H9 (cell line): ENCODE measurements at regions not wholly inside any gene's neighbourhood (a gene's known extent, or its start where the extent isn't known, plus 50 kb on each side); places are given as distances from the start of the nearest gene placed in this dataset.

Experiments
- DNase-seq: peaks from one replicate; pipeline ENCODE4 v3.0.0-alpha.2; 2017
- H2AFZ ChIP-seq: one replicate; pipeline ENCODE4 v1.6.1; 2013; ENCODE audit warnings: mild to moderate bottlenecking, low read length, control low read depth, moderate library complexity
- H2AK5ac ChIP-seq: 2 replicates; pipeline ENCODE4 v1.6.1; 2013; ENCODE audit warnings: low read length, control low read depth, mixed read lengths; ENCODE audit not compliant: insufficient read length
- H2BK120ac ChIP-seq: one replicate; pipeline ENCODE4 v1.6.1; 2013; ENCODE audit warnings: low read depth, mild to moderate bottlenecking, low read length, control low read depth, inconsistent platforms; ENCODE audit not compliant: poor library complexity, severe bottlenecking
- H2BK12ac ChIP-seq: 2 replicates; pipeline ENCODE4 v1.6.1; 2013; ENCODE audit warnings: low read length, control low read depth, mixed read lengths, low read depth; ENCODE audit not compliant: insufficient read length
- H2BK15ac ChIP-seq: 2 replicates; pipeline ENCODE4 v1.6.1; 2013; ENCODE audit warnings: low read depth, low read length, control low read depth
- H2BK20ac ChIP-seq: one replicate; pipeline ENCODE4 v1.6.1; 2013; ENCODE audit warnings: low read depth, mild to moderate bottlenecking, low read length, control low read depth, inconsistent platforms; ENCODE audit not compliant: poor library complexity, severe bottlenecking
- H2BK5ac ChIP-seq: 2 replicates; pipeline ENCODE4 v1.6.1; 2013; ENCODE audit warnings: low read length, control low read depth, mixed read lengths; ENCODE audit not compliant: insufficient read length
- H3K14ac ChIP-seq: 2 replicates; pipeline ENCODE4 v1.6.1; 2013; ENCODE audit warnings: low read length, control low read depth; ENCODE audit not compliant: insufficient read depth
- H3K18ac ChIP-seq: 2 replicates; pipeline ENCODE4 v1.6.1; 2013; ENCODE audit warnings: low read depth, mild to moderate bottlenecking, mixed read lengths, low read length, control low read depth; ENCODE audit not compliant: insufficient read length
- H3K23ac ChIP-seq: 2 replicates; pipeline ENCODE4 v1.6.1; 2013; ENCODE audit warnings: low read length, control low read depth, mixed read lengths, low read depth; ENCODE audit not compliant: insufficient read length
- H3K23me2 ChIP-seq: 2 replicates; pipeline ENCODE4 v1.6.1; 2013; ENCODE audit warnings: low read depth, mild to moderate bottlenecking, mixed read lengths, low read length, control low read depth; ENCODE audit not compliant: insufficient read length, poor library complexity, severe bottlenecking
- H3K27ac ChIP-seq: 2 replicates; pipeline ENCODE4 v1.5.1; 2013; ENCODE audit warnings: low read length, control low read depth, mixed read lengths, low read depth; ENCODE audit not compliant: insufficient read length
- H3K27me3 ChIP-seq: 2 replicates; pipeline ENCODE4 v1.6.1; 2013; ENCODE audit warnings: low read length, control low read depth, inconsistent platforms; ENCODE audit not compliant: insufficient read depth
- H3K4ac ChIP-seq: 2 replicates; pipeline ENCODE4 v1.6.1; 2013; ENCODE audit warnings: low read depth, mild to moderate bottlenecking, control low read depth, inconsistent platforms, low read length, moderate library complexity
- H3K4me1 ChIP-seq: 2 replicates; pipeline ENCODE4 v1.6.1; 2013; ENCODE audit warnings: low read length, control low read depth, inconsistent platforms; ENCODE audit not compliant: insufficient read depth
- H3K4me2 ChIP-seq: 2 replicates; pipeline ENCODE4 v1.6.1; 2013; ENCODE audit warnings: low read length, control low read depth, mixed read lengths; ENCODE audit not compliant: insufficient read length, insufficient read depth
- H3K56ac ChIP-seq: 2 replicates; pipeline ENCODE4 v1.6.1; 2013; ENCODE audit warnings: low read depth, mild to moderate bottlenecking, mixed read lengths, low read length, control low read depth; ENCODE audit not compliant: insufficient read length
- H3K79me1 ChIP-seq: 2 replicates; pipeline ENCODE4 v1.6.1; 2013; ENCODE audit warnings: low read depth, mild to moderate bottlenecking, moderate library complexity, low read length, control low read depth, inconsistent platforms; ENCODE audit not compliant: insufficient read depth, poor library complexity, severe bottlenecking
- H3K79me2 ChIP-seq: 2 replicates; pipeline ENCODE4 v1.6.1; 2013; ENCODE audit warnings: low read length, control low read depth, inconsistent platforms; ENCODE audit not compliant: insufficient read depth
- H3K9ac ChIP-seq: 2 replicates; pipeline ENCODE4 v1.6.1; 2013; ENCODE audit warnings: low read length, control low read depth, mixed read lengths; ENCODE audit not compliant: insufficient read length; ENCODE audit errors: extremely low read depth
- H3K9me3 ChIP-seq: one replicate; pipeline ENCODE4 v1.6.1; 2013; ENCODE audit warnings: low read depth, low read length, inconsistent platforms; ENCODE audit not compliant: control insufficient read depth
- H3T11ph ChIP-seq: one replicate; pipeline ENCODE4 v1.6.1; 2013; ENCODE audit warnings: mild to moderate bottlenecking, low read length, control low read depth, inconsistent platforms
- H4K20me1 ChIP-seq: one replicate; pipeline ENCODE4 v1.6.1; 2013; ENCODE audit not compliant: control insufficient read depth, insufficient read length, insufficient read depth
- H4K5ac ChIP-seq: 2 replicates; pipeline ENCODE4 v1.6.1; 2013; ENCODE audit warnings: low read depth, mild to moderate bottlenecking, mixed read lengths, low read length, control low read depth; ENCODE audit not compliant: insufficient read length
- H4K8ac ChIP-seq: replicated peaks from 2 replicates; pipeline ENCODE4 v1.6.1; 2013; ENCODE audit warnings: low read length, control low read depth, mixed read lengths, low read depth; ENCODE audit not compliant: insufficient read length
- H4K91ac ChIP-seq: 2 replicates; pipeline ENCODE4 v1.6.1; 2013; ENCODE audit warnings: low read depth, mild to moderate bottlenecking, moderate library complexity, mixed read lengths, low read length, control low read depth; ENCODE audit not compliant: insufficient read length
- H3K27ac Mint-ChIP-seq, 3 experiments: 2 replicates in 2 of 3; 3 replicates in 1 of 3; pipeline ENCODE4 v1.8.0; 2020 to 2021; ENCODE audit warnings: mixed read lengths in 3 of 3, mild to moderate bottlenecking in 1 of 3, moderate library complexity in 1 of 3
- H3K27me3 Mint-ChIP-seq: 2 replicates; pipeline ENCODE4 v1.8.0; 2021; ENCODE audit warnings: low read depth, mild to moderate bottlenecking, moderate library complexity, mixed read lengths
- H3K36me3 Mint-ChIP-seq, 3 experiments: 2 replicates in 2 of 3; 3 replicates in 1 of 3; pipeline ENCODE4 v1.8.0; 2020 to 2021; ENCODE audit warnings: low read depth in 3 of 3, mixed read lengths in 3 of 3; ENCODE audit not compliant: insufficient read depth in 1 of 3
- H3K4me1 Mint-ChIP-seq, 2 experiments: 2 replicates each; pipeline ENCODE4 v1.8.0; 2020; ENCODE audit warnings: mixed read lengths in 2 of 2
- H3K4me3 Mint-ChIP-seq, 2 experiments: 2 replicates in 1 of 2; 3 replicates in 1 of 2; pipeline ENCODE4 v1.8.0; 2020 to 2021; ENCODE audit warnings: mild to moderate bottlenecking in 2 of 2, mixed read lengths in 2 of 2, moderate library complexity in 1 of 2
- H3K9me3 Mint-ChIP-seq, 2 experiments: 2 replicates in 1 of 2; 3 replicates in 1 of 2; pipeline ENCODE4 v1.8.0; 2020; ENCODE audit warnings: mild to moderate bottlenecking in 2 of 2, mixed read lengths in 2 of 2, moderate library complexity in 1 of 2
- CTCF ChIP-seq: fragments of 200-600 bp; sonication (generic); conservative IDR thresholded peaks from 3 replicates; pipeline ENCODE4 v1.8.0; 2021; ENCODE audit warnings: antibody characterized with exemption, mild to moderate bottlenecking
- WGBS: extraction: QIAGEN DNeasy Blood & Tissue Kit; methylation state at CpG from one replicate; pipeline ENCODE4 v1.1.7; 2013; ENCODE audit warnings: missing lambda C conversion rate, low lambda C conversion rate, mixed read lengths; ENCODE audit not compliant: insufficient read length; ENCODE audit errors: extremely low coverage; 5-methylcytosine and 5-hydroxymethylcytosine counted together

- no peak overlapping the region for H4K91ac ChIP-seq
- H2BK5ac ChIP-seq, result no peak overlapping the region
- WGBS, result no CpG with 5 or more reads among the region's 1 CpG
- no peak overlapping the region for H3K4me2 ChIP-seq
- no peak overlapping the region for H3K4me3 Mint-ChIP-seq
- no peak for TF ChIP-seq CTCF
- no peak overlapping the region for H3K23ac ChIP-seq
- H3K27ac ChIP-seq, result no peak overlapping the region
- H3K4me1 Mint-ChIP-seq, result peaks cover 8 to 11% of the 10 kb centered on the region in 2 experiments
- no peak overlapping the region for H3K18ac ChIP-seq
- H3K79me2 ChIP-seq, result no peaks in the 10 kb centered on the region
- no peak overlapping the region for H3K27ac Mint-ChIP-seq
- H2BK20ac ChIP-seq, result no peak overlapping the region
- H3K9me3 Mint-ChIP-seq, result no peaks in the 10 kb centered on the region; a peak in 2 of 5 replicates
- H2BK15ac ChIP-seq, result no peak overlapping the region
- H4K5ac ChIP-seq, result no peak overlapping the region
- no peaks in the 10 kb centered on the region for H3K23me2 ChIP-seq
- no peak overlapping the region for H4K8ac ChIP-seq
- H3K56ac ChIP-seq, result no peak overlapping the region
- no peaks in the 10 kb centered on the region for H3K79me1 ChIP-seq
- no peaks in the 10 kb centered on the region for H3K4me1 ChIP-seq
- no peaks in the 10 kb centered on the region for H3K27me3 ChIP-seq
- H2BK120ac ChIP-seq, result no peak overlapping the region
- H3K9ac ChIP-seq, result no peak overlapping the region
- H3K36me3 Mint-ChIP-seq, result no peaks in the 10 kb centered on the region
- no peak overlapping the region for H2BK12ac ChIP-seq
- H3K14ac ChIP-seq, result no peak overlapping the region
- DNase-seq, result no peak
- no peak overlapping the region for H3T11ph ChIP-seq
- H2AFZ ChIP-seq, result no peak overlapping the region
- H3K4ac ChIP-seq, result no peak overlapping the region
- no peaks in the 10 kb centered on the region for H3K27me3 Mint-ChIP-seq
- H4K20me1 ChIP-seq, result no peaks in the 10 kb centered on the region
- H3K9me3 ChIP-seq, result no peaks in the 10 kb centered on the region
- H2AK5ac ChIP-seq, result no peak overlapping the region
Observed at GRCh38 chr18:70643812-70644211, 355.0 kb downstream of the SOCS6 start.
